UCSD-AML1 (cell line): ENCODE measurements at regions not wholly inside any gene's neighbourhood (a gene's known extent, or its start where the extent isn't known, plus 50 kb on each side); places are given as distances from the start of the nearest gene placed in this dataset.
"Not testable (repeated sequence)": the region's sequence is repeated elsewhere in the genome, so short reads cannot be mapped to it uniquely, and the experiment has no call there.

Source experiments
- DNase-seq: peaks from one replicate; lab custom pipeline; 2025; ENCODE audit not compliant: unreplicated experiment; lab: John Stamatoyannopoulos, UW

DNA sequence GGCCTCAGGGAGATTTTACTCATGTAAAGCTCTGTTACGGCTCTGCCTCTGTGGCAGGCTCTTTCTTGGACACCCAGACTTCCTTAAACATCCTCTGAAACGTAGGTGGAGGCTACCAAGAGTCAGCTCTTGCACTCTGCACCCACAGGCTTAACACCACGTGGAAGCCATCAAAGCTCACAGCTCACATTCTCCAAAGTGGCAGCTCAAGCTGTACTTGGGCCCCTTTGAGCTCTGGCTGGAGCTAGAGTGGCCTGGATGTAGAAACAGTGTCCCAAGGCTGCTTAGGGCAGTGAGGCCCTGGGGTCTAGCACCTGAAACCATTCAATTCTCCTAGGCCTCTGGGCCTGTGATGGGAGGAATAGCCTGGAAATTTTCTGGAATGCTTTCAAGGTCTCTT is 155.3 kb upstream of the CDKN3 start:
- no peak for DNase-seq

DNA sequence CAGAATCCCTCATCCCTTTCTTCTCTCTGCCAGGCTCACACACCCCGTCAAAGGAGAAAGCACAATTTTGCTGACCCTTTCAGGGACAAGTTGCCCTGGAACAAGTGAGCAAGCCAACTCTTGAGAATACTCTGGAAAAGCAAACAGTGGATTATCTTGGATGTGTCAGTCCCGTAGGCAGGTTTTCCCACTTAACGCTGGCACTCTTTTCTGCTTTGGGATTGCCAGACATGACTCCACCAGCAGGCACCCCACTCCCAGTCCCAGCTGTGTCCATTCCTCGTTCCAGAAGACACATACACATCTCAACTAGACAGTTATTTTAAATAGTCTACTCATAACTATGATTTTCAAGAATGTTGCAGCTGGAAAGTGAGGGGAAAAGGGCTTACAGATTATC is 145.5 kb upstream of the CDKN3 start:
- no peak for DNase-seq

DNA sequence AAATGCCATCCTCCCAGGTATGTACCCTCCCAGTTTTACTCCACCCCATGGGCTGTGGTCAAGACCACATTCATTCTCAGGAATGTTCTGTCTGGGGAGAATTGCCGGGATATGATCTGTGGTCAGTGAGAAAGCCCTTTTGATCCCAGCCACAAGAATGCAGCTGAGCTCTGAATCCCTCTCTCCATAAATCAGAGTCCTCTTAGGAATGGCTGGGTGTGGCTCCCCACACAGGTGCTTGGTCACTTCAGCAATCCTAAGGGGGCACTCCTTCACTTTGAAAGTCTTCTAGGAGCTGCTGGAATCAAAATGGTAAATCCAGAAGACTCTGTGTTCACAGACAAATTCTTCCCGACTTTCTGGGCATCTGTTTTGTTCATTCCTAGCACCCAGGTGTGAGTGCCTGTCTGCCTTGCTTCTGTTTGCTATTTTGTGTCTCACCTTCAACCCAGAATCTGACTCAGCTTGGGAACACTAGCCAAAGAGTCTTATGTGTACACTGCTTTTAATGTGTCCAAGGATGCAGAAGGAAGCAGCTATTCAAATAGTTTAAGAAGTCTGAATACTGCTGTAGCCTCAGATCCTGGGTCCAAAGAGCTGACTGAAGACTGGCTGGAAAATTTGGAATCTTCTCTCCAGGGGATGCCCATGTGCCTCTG is 144.6 kb upstream of the CDKN3 start:
- DNase-seq = no peak

DNA sequence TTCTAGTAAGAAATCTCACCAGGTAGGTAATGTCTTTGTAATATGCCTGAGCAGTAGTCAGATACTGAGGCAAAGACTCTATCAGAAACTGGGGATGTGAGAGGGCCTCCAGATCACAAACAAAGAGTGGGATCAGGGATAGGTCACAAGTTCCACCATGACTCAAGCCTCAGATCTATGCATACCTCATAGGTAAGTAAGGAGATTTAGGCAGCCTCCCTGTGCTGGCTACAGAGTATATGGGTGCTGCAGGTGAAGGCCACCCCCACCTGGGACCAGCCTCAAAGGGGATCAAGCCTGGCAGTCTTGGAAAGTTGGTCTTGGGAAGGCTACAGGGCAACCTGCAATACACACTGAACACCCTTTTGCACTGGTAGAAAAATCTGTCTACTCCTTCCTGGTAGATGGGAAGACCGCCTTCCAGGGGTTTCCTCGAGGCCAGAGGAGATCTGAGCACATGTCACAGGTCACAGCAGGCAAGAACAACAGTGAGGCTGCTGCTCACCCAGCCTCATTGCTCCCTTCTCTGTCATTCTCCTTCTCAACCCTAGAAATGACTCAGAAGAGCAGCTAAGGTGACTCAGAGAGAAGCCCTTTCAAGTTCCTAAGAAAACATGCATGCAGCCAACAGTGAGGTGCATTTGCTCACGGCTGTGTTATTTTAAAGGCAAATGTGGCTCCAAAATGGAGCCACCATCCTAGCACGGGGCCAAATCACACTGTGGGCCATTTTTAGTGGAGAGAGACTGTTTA is 143.4 kb upstream of the CDKN3 start:
- DNase-seq = no peak

DNA sequence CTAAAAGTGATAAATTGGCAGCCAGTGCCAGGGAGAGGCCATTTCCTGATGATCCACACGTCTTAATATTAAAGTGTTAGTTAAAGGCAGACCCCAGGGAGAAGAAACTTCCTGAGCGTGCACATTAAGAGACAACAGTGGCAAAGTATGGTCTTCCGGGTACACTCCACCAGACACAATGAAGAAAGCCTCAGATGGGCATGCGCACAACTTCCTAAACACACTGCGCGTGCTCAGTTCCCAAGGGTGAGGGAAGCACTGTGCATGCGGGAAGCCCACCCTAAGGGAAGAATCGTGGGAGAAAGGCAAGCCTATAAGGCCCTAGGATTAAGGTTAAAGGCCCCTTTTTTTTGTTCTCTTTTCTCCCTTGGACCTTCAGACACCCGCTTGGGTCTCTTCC is 140.7 kb upstream of the CDKN3 start:
- no peak for DNase-seq

DNA sequence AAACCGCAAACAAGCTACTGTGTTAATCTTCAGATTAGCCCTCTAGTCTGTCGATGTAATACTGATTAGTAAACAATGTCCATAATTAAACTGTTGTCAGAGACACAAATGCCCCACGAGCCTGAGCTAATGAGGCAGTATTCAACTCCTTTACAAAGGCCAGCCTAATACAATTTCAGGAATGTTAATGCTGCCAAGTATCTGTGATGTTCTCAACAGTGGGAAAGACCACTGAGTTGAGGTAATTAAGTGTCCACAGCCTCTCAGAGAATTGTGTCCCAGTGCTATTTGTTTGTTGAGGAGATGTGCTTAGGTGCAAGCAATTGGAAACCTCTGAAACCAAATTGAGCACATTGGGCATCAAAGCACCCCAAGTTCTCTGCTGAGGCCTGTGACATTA is 139.4 kb upstream of the CDKN3 start:
- no peak for DNase-seq

DNA sequence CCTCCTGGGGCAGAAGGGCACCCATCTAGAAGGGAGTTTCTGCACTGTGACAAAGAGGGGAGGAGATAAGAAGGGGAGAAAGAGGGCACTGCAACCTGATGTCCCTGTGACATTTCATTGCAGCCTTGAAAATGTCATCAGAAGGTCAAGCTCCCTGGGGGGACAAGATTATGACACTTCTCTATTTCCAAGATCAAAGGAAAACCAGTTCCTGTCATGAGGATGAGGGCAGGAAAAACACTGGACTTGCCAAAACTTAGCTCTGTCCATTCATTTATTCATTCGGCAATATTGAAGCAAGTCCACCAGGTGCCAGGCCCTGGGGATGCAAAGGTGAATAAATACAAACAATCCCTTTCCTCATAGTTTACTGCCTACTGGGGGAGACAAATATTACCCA is 138.4 kb upstream of the CDKN3 start:
- no peak for DNase-seq

DNA sequence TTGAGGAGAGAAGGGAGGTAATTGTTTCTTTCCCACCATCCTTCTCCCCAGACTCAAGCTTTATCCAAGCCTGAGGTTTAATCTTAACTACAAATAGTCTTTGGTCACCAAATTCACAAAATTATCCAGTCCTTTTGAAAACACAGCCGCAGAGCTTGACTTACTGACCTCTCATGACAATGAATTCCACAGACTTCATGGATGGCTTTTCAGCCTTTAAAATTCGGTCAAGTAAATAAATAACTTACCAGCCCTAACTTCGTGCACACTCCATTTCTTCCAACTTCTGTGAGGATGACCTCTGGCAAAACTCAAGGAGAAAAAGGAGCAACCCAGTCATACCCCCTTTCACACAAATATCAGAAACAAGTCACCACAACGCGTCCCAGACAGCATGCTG is 137.0 kb upstream of the CDKN3 start:
- no peak for DNase-seq

DNA sequence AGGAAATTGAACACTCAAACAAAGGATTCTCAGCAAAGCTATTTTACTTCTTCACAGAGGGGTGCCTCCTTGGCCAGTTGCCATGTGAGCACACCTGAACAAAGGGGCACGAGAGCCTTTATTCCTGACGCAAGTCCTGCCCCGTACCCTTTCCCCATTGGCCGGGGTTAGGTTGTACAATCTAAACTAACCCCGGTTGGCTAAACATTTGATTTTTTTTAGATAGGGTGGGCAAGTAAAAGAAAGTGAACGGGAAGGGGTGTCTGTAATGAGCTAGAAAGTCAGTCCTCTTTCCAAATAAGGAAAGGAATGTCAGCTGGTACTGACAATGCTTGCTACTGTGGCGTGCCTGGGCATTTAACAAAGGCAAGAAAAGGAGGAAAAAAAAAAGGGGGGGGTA is 135.5 kb upstream of the CDKN3 start:
- DNase-seq = no peak

DNA sequence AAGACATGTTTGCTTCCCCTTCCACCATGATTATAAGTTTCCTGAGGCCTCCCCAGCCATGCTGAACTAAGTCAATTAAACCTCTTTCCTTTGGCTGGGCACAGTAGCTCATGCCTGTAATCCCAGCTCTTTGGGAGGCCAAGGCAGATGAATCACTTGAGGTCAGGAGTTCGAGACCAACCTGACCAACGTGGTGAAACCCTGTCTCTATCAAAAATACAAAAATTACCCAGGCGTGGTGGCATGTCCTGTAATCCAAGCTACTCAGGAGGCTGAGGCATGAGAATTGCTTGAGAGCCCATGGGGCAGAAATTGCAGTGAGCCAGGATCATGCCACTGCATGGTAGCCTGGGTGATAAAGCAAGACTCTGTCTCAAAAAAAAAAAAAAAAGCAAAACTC is 130.2 kb upstream of the CDKN3 start:
- not testable (repeated sequence) for DNase-seq

DNA sequence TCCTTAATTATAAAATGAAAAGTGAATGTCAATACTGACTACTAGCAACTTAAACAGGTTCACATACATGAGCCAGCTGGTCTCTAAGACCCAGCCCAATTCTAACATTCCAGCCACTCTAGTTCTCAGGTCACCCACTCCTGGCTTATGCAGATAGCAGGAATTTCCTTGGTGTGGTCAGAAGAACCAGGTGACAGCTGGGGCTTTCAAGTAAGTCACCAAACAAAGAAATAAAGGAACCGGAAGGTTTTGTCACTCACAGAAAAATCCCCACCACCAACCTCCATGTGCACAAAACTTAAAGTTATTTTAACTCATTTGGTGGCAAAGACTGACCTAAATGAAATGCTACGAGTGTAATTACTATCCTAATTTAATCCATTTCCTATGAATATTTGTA is 129.6 kb upstream of the CDKN3 start:
- no peak for DNase-seq

DNA sequence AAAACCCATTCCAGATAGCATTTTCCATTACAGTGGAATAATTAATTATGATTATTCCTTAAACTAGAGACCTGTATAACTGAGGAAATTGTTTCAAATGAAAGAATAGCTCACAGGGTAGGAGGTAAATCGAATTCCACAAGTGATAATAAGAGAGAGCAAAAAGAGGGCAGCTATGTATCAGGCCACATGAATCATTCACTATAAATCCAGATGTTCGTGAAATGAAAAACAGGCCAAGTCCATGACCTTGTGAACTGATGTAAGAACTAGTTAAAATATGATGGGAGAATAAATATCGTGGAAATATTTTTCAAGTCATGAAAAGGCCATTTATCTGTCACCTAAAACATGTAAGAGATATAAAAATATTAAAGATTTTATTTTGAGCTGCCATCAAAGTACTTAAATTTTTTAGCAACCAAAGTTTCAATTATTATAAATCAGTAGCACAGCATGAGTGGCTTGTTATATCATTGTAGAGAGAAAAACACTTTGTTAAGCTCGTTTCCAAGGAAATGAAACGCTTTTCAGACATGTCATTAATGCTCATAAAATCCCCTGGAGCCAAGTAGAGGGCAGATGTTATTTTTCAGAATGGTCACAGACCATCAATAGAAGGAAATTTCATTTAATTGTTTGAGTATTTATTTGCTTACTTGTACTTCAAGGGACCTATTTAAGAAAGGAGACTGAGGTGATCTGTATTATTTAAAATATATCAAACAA is 120.6 kb upstream of the CDKN3 start:
- DNase-seq = no peak

DNA sequence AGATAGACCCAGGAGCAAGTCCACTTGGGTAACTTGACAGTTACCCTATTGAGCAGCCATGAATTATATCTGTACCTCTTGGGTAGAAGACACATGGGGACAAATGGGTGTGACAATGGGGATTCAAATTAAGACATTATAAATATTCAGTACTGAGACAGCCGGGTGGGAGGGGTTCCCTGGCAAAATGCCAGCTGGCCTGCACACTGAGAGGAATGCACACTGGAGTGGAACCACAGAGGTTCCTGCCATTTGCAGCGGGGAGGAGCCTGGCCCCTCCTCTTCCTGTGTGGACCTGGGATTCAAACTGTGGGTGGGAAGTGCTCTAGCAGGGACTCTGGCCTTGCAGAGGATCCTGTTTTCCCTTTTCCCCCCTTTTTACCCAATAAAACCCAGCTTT is 118.7 kb upstream of the CDKN3 start:
- peak; percentile 10 for DNase-seq

DNA sequence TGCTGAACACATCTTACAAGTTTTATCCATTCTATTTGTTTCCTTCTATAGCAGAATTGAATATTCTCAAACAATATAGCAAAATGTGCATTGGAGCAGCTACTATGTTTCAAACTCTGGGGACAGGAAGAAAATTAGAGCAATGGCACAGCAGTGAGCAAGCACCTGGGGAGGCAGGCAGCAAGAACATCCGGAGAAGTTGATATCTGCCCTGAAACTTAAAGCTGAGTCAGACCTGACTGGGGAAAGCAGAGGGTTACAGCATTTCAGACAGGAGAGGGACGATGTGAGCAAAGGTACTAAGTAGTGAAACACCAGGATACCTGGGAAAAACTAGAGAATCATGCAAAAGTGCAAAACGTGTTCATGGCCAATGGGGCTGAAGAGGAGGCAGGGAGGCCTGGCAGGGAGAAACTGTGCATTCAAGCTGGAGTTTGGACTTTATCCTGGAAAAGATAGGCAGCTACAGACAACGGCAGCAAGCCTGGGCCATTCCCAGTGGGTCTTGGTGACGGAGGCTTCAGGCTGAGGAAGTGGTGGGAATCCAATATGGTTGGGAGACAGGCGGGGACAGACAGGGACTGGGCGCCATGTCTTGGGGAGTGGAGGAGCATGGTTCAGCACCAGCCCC is 118.0 kb upstream of the CDKN3 start:
- no peak for DNase-seq

DNA sequence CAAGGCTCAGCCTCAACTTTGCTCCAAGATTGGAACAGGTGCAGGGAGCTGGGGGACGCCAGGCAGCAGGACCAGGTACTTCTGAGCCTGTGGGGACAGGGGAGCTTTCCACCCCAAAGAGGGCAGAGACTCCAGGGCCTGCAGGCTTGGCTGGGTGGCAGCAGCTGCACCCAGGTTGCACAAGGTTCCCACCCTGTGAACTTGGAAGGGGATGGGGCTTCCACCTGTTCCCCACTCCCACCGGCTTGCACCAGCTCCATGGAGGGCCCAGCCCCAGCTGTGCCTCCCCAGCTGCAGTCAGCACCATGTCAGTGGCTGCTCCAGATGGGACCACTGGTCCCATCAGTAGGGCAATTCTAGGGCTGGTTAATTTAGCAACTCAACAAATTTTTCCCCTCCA is 114.0 kb upstream of the CDKN3 start:
- no peak for DNase-seq

DNA sequence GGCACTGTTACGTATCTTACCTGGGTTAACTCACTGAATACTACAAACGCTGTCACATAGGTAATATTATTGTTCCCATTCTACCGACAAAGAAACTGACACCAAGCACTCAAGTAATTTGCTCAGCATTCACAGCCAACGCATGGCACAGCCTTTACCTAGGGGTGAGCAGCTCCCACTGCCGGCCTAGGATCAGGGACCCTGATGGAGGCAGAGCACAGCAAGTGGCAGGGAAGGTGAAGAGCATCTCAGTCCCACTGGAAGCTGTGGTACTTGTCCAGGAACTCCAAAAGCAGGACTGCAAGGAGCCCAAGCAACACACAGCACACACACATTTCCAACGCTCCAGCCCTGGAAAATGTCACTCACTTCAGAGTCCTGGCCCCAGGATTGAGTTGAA is 111.8 kb upstream of the CDKN3 start:
- DNase-seq = no peak

DNA sequence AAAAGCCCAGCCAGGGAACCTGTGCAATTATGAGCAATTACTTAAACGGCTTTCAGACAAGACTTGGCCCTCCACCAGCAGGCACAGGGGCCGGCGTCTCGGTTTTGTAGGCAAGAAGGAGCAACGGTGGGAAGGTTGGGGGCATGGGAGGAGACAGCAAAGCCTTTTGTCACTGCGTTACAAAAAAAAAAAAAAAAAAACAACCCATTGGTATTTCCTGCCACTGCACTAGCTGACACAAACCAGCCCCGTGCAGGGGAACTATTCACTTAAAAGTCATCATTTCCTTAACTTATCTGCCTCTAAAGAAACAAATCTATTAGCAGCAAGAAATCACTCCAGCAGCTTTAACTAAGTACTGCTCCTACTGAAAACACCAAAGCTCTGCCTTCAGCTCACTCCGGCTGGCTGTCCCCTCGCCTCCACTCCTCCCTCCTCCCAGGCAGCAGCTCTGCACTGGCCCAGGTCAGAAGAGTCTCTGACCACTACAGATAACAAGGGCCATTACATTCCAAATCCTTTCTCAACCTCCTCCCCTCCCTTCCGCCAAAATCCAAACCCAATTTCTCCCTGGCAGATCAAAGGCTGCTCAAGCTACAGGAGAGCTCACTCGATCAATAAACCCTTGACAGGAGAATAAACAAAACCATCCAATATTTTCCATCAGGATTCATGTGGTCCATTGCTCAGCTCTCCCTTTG is 105.2 kb upstream of the CDKN3 start:
- no peak for DNase-seq

DNA sequence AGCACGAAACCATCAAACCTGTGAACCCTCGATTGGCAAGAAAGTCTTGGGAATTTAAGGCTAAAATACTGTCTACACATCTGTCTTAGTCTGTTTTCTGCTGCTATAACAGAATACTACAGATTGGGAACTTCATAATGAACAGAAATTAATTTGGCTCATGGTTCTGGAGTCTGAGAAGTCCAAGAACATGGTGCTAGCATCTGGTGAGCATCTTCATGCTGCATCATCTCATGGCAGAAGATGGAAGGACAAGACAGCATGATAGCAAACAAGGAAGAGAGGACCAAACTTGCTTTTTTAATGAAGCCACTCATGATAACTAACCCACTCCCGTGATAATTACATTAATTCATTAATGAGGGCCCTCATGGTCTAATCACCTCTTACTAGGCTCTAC is 102.0 kb upstream of the CDKN3 start:
- no peak for DNase-seq

DNA sequence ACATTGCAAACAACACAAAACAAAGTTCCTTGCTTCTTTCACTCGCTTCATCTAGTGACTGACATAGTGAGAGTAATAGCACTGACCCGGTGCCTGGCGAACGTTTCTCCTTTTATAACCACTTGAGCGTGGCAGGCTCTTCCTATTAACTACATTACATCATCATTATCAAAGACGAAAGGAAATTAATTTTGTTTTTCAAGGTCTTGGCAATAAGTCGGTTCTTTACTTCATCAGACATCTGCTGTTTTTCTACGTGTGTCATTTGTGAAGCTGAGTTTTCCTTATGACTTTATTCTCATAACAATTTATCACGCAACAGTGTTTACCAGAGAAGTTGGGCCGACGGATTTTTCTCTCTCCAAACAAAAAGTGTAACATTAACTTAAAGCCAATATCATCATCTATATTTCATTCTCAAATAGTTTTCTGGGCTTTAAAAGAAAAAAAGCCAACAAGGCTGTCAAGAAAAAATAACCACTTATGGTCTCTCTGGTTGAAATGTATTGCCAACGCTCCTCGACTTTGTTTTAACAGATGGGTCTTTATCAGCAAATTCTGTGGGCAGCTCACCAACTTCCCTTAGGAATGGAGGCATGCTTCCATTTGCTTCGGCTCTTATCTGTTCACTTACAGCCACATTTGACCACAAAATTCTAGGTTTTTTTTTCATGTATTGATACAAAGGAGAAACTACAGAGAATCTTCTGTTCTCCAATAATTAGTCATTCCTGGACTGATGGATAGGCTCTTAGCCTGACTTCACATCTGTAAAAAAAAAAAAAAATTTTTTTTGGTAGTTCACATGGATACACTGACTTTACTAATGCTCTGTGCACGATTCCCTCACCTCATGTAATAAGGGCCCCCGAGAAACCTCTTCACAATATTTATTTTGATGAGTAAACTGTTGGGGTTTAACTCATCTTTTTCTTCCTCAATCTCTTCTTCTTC is 97.1 kb upstream of the CDKN3 start:
- no peak for DNase-seq

DNA sequence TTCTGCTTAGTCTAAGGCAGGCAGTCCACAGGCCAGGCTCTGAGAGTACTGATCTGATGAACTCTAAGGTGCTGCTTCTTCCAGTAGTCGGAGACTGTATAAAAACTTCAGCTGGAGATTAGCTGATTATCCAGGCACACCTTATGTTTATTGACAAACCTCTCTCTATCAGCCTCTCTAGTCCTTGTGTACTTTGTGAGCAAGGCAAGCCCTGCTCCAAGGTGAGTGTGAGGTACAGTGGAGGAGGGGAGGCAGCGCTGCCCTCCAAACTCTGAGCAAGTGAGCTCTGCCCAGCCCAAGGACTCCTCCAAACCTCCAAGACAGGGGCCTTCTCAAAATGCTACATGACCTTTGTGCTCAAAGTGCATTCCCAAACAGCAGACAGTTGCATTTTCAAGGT is 95.9 kb upstream of the CDKN3 start:
- no peak for DNase-seq
